Mucosa of descending colon (tissue), 3 donors: ENCODE measurements at regions not wholly inside any gene's neighbourhood (a gene's known extent, or its start where the extent isn't known, plus 50 kb on each side); places are given as distances from the start of the nearest gene placed in this dataset.
A peak's percentile ranks its signal among the peaks of the same experiment; 100 is the strongest.

ENCODE experiments used
- ATAC-seq: fragments of 200-7000 bp; cut with Tn5 transposase; one replicate; pipeline ENCODE4 v1.9.1; 2020; ENCODE audit warnings: mild to moderate bottlenecking, moderate library complexity
- DNase-seq, 3 donors: peaks; one replicate each; pipeline ENCODE4 v3.0.0-alpha.2; 2020
- H3K36me3 ChIP-seq: fragments of 200-600 bp; one replicate; pipeline ENCODE4 v1.8.0; 2021; ENCODE audit warnings: low read depth, mild to moderate bottlenecking
- H3K4me1 ChIP-seq: fragments of 200-600 bp; one replicate; pipeline ENCODE4 v1.8.0; 2021; ENCODE audit warnings: low read depth, mild to moderate bottlenecking
- H3K4me3 ChIP-seq: fragments of 200-600 bp; one replicate; pipeline ENCODE4 v1.8.0; 2021; ENCODE audit warnings: mild to moderate bottlenecking
- H3K9me3 ChIP-seq: fragments of 200-600 bp; one replicate; pipeline ENCODE4 v1.8.0; 2021; ENCODE audit warnings: mild to moderate bottlenecking
- intact Hi-C, 2 donors: fragments of 100-400 bp; cut with DNase I in 1 of 2; cut with micrococcal nuclease in 1 of 2; formaldehyde crosslinking; loops; one replicate each; pipeline versions ENCODE4 v1.11.0 to v1.11.1; 2022; cut with DNase I, micrococcal nuclease
- TF ChIP-seq, protein P1 (sequence below): fragments of 200-600 bp; IDR thresholded peaks from one replicate; pipeline ENCODE4 v1.8.0; 2022; ENCODE audit warnings: antibody characterized with exemption, mild to moderate bottlenecking
- donor health status: DM: no; HTN: no; CAD: no; lungs with moderate emphysema.
- donor health status: DM: no; HTN: no; CAD: no.
- donor health status: DM: no; HTN: yes; CAD: no.

GRCh38 chr17:72476134-72476533, 355.3 kb downstream of the SOX9 start:
- no peaks in the 10 kb centered on the region for H3K36me3 ChIP-seq
- no peaks in the 10 kb centered on the region for H3K9me3 ChIP-seq
- no peak for DNase-seq
- intact Hi-C loops: no loop called here
- no peak overlapping the region for H3K4me3 ChIP-seq
- H3K4me1 ChIP-seq: peaks cover 53% of the 10 kb centered on the region
- TF ChIP-seq, protein P1, sequence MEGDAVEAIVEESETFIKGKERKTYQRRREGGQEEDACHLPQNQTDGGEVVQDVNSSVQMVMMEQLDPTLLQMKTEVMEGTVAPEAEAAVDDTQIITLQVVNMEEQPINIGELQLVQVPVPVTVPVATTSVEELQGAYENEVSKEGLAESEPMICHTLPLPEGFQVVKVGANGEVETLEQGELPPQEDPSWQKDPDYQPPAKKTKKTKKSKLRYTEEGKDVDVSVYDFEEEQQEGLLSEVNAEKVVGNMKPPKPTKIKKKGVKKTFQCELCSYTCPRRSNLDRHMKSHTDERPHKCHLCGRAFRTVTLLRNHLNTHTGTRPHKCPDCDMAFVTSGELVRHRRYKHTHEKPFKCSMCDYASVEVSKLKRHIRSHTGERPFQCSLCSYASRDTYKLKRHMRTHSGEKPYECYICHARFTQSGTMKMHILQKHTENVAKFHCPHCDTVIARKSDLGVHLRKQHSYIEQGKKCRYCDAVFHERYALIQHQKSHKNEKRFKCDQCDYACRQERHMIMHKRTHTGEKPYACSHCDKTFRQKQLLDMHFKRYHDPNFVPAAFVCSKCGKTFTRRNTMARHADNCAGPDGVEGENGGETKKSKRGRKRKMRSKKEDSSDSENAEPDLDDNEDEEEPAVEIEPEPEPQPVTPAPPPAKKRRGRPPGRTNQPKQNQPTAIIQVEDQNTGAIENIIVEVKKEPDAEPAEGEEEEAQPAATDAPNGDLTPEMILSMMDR: no peak
- peak; percentile 25 for ATAC-seq

DNA sequence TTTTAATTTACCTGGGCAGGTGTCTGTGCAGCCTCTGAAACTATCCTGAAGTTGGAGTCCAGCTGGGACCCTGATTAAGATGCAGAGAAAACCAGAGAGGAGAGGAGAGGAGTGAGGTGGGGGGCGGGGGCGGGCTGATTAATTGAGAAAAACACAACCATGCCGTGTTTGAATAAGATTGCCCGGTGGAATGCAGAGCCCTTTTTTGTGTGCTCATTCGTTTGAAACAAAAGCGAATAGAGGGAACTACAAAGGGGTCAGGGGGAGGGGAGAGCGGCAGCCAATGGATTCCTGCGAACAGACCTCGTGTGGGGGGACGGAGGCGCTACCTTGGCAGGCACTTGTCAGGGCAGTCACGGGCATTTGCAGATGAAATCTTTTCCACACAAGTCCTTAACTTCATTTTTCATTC, 355.8 kb downstream of the SOX9 start:
- no peak for DNase-seq
- peaks cover 48% of the 10 kb centered on the region for H3K4me1 ChIP-seq
- H3K9me3 ChIP-seq: no peaks in the 10 kb centered on the region
- no peaks in the 10 kb centered on the region for H3K36me3 ChIP-seq
- ATAC-seq: no peak
- intact Hi-C loops: no loop called here
- TF ChIP-seq, protein P1: no peak
- no peak overlapping the region for H3K4me3 ChIP-seq

DNA sequence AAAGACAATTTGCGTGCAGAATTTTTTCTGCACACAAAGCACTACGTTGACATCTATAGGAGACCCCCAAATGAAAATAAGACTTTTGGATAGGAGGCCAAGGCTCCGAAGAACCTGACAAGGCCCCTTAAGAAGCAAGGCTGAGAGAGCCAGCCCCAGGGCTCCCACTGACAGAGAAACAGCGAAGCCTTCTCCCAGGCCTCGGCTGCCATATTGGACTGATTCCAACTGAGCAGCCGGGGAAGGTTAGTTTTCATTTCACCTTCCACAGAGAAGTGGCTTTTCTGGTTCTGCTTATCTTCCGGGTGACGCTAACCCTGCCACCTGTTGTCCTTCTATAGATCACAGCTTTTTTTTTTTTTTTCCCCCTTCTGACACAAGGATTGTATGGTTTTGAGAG, 356.7 kb downstream of the SOX9 start:
- H3K4me3 ChIP-seq: no peak overlapping the region
- no peaks in the 10 kb centered on the region for H3K36me3 ChIP-seq
- TF ChIP-seq, protein P1: no peak
- DNase-seq (peak in 1 of 3 donors; percentile 81), ATAC-seq (peak; percentile 85)
- peaks cover 41% of the 10 kb centered on the region for H3K4me1 ChIP-seq
- intact Hi-C loops: no loop called here
- H3K9me3 ChIP-seq: no peaks in the 10 kb centered on the region

DNA sequence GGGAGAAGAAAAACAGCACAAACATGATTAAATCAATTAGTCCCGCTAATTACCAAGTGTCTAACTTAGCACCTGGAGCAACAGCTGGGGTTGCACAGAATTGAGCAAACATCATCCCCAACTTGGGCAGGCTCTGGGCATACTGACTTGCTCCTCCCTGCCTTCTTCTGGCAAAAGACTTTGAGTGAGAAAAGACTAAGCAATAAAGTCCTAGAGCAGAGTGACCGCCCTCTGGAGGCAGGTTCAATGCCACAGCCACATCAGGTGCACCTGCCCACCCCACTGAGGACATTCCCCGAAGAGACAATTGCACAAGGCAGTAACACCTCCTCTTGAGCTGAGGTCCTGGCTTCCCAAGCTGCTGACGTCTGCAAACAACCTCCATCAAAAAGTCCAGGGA, 358.3 kb downstream of the SOX9 start:
- intact Hi-C loops: no loop called here
- H3K4me1 ChIP-seq: peaks cover 35% of the 10 kb centered on the region
- no peak overlapping the region for H3K4me3 ChIP-seq
- H3K36me3 ChIP-seq: no peaks in the 10 kb centered on the region
- TF ChIP-seq, protein P1: no peak
- DNase-seq (peak in 1 of 3 donors; percentile 60), ATAC-seq (peak; percentile 58)
- H3K9me3 ChIP-seq: no peaks in the 10 kb centered on the region

- no peak for ATAC-seq
- peaks cover 18% of the 10 kb centered on the region for H3K4me1 ChIP-seq
- no peaks in the 10 kb centered on the region for H3K9me3 ChIP-seq
- H3K36me3 ChIP-seq: no peaks in the 10 kb centered on the region
- no peak overlapping the region for H3K4me3 ChIP-seq
- no peak for DNase-seq
- TF ChIP-seq, protein P1: no peak
- intact Hi-C loops: no loop called here
Observed at GRCh38 chr17:72481572-72481971, 360.8 kb downstream of the SOX9 start.

DNA sequence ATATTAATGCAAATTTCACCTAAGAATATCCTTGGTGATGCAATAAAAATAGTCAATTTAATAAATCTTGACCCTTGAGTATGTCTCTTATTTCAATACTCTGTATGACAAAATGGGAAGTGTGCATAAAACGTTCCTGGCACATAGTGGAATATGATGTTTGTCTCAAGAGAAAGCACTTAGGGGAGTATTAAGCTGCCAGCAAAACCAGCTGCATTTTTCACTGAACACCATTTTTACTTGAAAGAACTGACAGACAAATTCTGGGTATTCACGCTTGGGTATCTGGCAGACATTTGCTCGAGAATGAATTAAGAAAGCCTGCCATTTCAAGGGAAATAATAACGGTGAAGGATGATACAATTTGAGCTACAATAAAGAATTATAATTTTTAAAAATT, 364.8 kb downstream of the SOX9 start:
- intact Hi-C loops: no loop called here
- DNase-seq (no peak), ATAC-seq (no peak)
- H3K4me3 ChIP-seq: no peak overlapping the region
- no peaks in the 10 kb centered on the region for H3K36me3 ChIP-seq
- H3K9me3 ChIP-seq: no peaks in the 10 kb centered on the region
- TF ChIP-seq, protein P1: no peak
- H3K4me1 ChIP-seq: peaks cover 12% of the 10 kb centered on the region
